ENCODE measurements at regions not wholly inside any gene's neighbourhood (a gene's known extent, or its start where the extent isn't known, plus 50 kb on each side); places are given as distances from the start of the nearest gene placed in this dataset.
"Not testable (repeated sequence)": the region's sequence is repeated elsewhere in the genome, so short reads cannot be mapped to it uniquely, and the experiment has no call there.

DNA sequence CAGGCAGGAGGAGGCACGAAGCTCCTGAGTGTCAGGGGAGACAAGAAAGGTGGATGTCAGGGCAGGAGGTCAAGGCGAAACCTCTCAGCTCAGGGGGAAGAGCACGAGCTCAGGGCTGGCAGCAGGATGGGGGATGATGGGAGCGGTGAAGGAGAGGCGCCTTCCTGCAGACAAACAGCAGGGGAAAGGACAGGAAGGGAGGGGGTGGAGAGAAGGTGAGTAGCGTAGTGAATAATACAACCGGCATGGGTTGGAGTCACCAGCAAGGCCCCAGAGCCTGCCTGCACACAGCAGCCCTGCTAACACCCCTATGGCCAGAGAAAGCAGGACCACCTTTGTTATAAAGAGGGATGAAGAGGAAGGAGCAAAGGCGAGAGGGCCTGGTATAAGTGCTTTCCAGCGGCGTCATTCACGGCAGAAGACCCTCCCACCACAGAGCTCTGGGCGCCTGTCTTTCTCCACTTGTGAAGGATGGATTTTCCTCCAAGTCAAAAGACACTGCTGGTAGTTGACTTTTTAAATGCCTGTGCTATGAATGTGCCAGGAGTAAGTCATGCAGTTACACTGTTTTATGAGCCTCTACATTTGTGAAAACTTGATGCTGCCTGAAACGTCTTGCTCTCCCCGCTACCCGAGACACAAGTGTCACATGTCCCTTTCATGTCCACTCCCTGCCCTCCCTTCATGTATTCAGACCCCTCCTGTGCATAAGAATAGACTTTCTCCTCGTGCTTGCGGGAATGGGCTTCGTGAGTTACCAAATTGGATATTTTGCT is 84.8 kb upstream of the IRX1 start:
- H3K27ac Mint-ChIP-seq, result no peak overlapping the region
- no peak overlapping the region for H3K4me3 Mint-ChIP-seq
- no peaks in the 10 kb centered on the region for H3K4me1 Mint-ChIP-seq
- no peaks in the 10 kb centered on the region for H3K36me3 Mint-ChIP-seq
- peaks cover 5% of the 10 kb centered on the region for H3K9me3 Mint-ChIP-seq
- H3K27me3 Mint-ChIP-seq, result no peaks in the 10 kb centered on the region

DNA sequence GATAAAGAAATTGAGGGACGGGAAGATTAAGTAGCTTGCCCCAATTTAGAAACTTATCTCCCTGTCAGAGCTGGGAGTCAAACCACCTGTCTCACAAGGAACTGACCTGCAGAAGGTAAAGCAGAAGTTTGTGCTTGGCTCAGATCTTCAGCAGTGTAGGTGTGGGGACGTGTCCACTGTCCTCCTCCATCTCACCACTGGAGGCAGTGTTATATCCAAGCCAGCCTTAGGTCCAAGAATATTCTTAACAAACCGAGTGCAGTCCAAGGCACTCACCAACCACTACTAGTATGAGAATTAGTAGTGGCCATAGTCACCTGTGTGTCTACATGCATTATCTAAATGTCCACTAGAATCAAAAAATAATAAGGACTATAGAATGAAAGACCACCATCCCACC is 86.3 kb upstream of the IRX1 start:
- H3K9me3 Mint-ChIP-seq, result peaks cover 5% of the 10 kb centered on the region
- no peaks in the 10 kb centered on the region for H3K36me3 Mint-ChIP-seq
- no peaks in the 10 kb centered on the region for H3K4me1 Mint-ChIP-seq
- no peaks in the 10 kb centered on the region for H3K27me3 Mint-ChIP-seq
- H3K27ac Mint-ChIP-seq, result no peak overlapping the region
- H3K4me3 Mint-ChIP-seq, result no peak overlapping the region

DNA sequence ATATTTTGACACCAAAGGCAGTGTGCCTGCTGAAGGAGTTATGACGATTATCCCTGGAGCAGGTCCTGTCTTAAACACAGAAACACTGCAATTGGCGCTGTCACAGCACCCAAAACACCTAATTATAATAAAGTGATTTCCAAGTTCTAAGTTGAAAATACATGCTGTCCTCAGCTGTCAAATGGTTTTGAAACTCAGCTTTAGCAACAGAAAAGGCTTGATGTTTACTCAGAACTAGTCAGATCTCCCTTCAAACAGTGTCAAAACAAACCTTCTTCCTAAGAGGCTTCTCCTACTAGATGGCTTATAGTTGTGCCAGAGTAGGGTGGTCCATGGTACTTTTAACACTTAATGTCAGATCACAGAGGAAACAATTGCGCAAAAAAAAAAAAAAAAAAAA is 87.2 kb upstream of the IRX1 start:
- Mint-ChIP-seq H3K27ac (no peak overlapping the region), H3K9me3 (peaks cover 5% of the 10 kb centered on the region), H3K27me3 (no peaks in the 10 kb centered on the region), H3K36me3 (no peaks in the 10 kb centered on the region), H3K4me1 (no peaks in the 10 kb centered on the region), H3K4me3 (no peak overlapping the region)

DNA sequence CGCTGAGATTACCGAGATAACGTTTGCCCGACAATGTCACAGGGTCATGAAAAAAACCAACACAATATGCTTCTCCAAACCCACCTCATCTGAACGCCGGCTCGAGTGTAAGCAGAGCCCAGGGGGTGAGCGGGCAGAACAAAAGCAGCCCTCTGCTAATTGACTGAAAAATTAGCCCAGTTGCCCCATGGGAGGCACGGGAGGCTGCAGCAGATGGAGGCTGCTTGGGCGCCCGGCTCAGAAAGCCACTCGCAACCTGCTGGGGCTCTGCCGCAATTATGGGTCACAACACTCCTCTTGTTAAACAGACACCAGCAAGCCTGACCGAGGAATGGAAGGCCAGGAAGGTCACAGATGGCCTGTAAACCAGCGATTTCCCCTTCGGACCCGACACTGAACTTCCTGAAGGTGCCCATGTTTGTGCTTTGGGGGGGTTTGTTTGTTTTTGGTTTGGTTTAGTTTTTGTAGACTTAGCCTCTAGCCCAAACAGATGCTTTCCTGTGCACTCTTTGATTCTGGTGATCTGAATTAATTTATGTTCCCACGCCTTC is 104.6 kb upstream of the IRX1 start:
- H3K9me3 Mint-ChIP-seq, result no peaks in the 10 kb centered on the region
- H3K27me3 Mint-ChIP-seq, result no peaks in the 10 kb centered on the region
- no peaks in the 10 kb centered on the region for H3K36me3 Mint-ChIP-seq
- H3K27ac Mint-ChIP-seq, result no peak overlapping the region
- H3K4me1 Mint-ChIP-seq, result no peaks in the 10 kb centered on the region
- H3K4me3 Mint-ChIP-seq, result no peak overlapping the region

DNA sequence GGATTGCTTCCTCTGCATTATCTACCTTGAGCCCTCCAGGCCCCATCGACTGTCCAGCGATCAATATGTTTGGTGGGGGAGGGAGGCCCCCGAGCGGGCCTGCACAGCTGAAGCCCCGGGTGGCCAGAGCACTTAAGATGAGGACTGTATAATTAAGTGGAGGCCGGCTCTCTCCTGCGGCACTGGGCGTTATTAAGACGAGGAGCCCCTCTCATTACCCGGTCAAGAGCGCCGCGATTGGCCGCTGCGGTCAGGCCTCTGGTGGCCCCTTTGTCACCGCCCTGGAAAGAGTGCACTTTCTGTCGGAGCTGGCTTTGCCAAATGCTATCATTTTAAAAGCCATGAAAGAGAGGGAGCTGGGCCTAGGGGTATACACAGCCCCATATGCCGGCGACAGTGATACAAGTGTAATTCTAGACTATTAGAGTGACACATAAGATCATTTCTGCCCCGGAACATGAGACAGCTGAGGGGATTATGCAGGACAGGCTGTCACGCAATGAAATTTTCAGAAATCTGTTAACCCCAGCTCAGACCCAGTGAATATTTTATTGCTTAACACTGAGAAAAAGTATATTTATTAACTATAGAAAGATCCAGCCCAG is 106.3 kb upstream of the IRX1 start:
- no peak overlapping the region for H3K4me3 Mint-ChIP-seq
- H3K4me1 Mint-ChIP-seq, result no peaks in the 10 kb centered on the region
- no peaks in the 10 kb centered on the region for H3K27me3 Mint-ChIP-seq
- no peaks in the 10 kb centered on the region for H3K36me3 Mint-ChIP-seq
- no peak overlapping the region for H3K27ac Mint-ChIP-seq
- no peaks in the 10 kb centered on the region for H3K9me3 Mint-ChIP-seq

DNA sequence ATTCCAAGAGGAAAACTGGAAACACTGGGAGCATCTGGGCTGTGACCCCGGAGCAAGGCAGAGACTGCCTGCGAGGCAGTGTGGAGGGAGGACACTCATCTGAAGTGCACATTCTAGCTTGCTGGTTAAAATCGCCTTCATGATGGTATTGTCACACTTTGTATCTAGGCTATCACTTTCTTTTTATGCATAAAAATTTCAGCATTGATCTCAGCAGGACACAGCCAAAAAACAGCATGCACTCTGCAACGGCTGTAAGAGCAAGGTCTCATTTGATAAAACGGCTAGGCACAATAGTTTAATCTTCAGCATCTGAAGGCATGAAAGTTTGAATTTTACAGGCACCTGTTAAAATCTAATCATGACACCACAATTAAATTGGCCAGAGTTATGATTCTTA is 110.8 kb upstream of the IRX1 start:
- no peak overlapping the region for H3K27ac Mint-ChIP-seq
- no peak overlapping the region for H3K4me3 Mint-ChIP-seq

DNA sequence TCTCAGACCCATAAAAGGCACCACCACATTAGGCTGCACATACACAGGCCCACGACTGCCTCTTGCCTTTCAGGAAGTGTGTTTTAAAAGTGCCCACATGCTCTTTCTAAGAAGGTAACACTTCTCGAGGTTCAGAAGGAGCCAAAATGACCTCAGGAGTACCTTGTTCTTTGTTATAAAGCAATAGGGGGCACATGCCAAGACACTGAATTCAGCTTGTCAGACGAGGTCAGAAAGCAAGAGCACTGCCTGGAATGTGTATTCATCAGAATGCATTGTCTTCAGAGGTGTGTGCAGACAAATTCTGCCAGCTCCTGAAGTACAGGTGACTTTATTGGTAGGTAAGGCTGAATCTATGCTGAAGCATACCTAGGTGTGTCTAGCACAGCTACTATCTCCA is 114.5 kb upstream of the IRX1 start:
- Mint-ChIP-seq H3K27ac (no peak overlapping the region), H3K4me3 (no peak overlapping the region), H3K9me3 (peaks cover 4% of the 10 kb centered on the region), H3K4me1 (no peaks in the 10 kb centered on the region), H3K36me3 (no peaks in the 10 kb centered on the region), H3K27me3 (no peaks in the 10 kb centered on the region)

More for the DNA sequence above, 110.8 kb upstream of the IRX1 start:
- no peaks in the 10 kb centered on the region for H3K27me3 Mint-ChIP-seq
- H3K4me1 Mint-ChIP-seq, result no peaks in the 10 kb centered on the region
- H3K36me3 Mint-ChIP-seq, result no peaks in the 10 kb centered on the region
- H3K9me3 Mint-ChIP-seq, result peaks cover 4% of the 10 kb centered on the region

DNA sequence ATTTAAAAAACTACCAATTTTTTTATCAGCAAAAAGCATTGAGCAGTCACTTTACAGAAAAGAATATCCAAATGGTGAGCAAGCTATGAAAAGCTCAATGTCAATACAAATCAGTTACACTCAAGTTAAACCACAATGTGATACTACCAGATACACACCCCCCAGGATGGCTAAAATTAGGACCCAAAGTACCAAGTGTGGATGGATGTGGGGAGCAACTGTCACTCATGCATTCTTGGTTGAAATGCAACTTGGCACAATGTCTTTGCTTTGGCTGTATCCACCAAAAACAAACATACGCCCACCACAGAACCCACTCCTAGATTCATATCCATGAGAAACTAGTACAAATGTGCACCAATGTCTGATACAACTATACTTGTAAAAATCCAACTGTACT is 120.0 kb upstream of the IRX1 start:
- no peak overlapping the region for H3K4me3 Mint-ChIP-seq
- peaks cover 6% of the 10 kb centered on the region for H3K9me3 Mint-ChIP-seq
- H3K27me3 Mint-ChIP-seq, result no peaks in the 10 kb centered on the region
- H3K27ac Mint-ChIP-seq, result no peak overlapping the region
- H3K36me3 Mint-ChIP-seq, result no peaks in the 10 kb centered on the region
- H3K4me1 Mint-ChIP-seq, result no peaks in the 10 kb centered on the region

DNA sequence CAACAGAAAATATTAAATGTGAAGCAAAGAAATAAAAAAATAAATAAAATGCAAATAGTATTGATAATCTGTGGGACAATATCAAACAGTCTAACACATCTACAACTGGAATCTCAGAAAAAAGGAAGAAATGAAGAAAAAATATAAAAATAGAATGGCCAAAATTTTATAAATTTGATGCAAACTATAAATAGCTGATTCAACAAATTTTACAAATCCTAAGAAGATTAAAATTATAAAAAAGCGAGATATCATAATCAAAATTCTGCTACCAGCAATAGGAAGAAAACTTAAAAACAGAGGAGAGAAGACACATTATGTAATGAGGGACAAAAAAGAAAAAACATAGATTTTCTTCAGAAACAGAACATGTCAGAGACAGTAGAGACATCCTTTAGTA is 129.2 kb upstream of the IRX1 start:
- Mint-ChIP-seq H3K4me3 (no peak overlapping the region), H3K27ac (no peak overlapping the region), H3K36me3 (no peaks in the 10 kb centered on the region), H3K4me1 (no peaks in the 10 kb centered on the region), H3K9me3 (peaks cover 7% of the 10 kb centered on the region), H3K27me3 (no peaks in the 10 kb centered on the region)

DNA sequence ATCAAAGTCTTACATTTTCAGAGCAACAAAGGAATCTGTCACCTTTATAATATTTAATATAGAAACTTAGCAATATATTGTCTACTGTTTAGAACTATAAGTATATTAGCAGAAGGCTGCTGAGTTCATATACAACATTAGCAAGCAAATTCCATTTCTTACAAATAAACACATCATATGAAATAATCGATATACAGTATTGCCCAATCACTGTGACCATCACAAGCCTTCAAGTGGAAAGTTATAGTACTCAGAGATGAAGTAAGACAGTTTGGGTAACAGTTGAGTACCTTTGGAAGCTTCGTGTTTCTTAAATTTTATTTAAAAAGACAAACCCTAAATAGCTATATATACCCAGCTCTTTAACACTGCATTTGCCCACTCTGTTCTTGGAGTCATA is 135.2 kb upstream of the IRX1 start:
- H3K9me3 Mint-ChIP-seq, result no peaks in the 10 kb centered on the region
- H3K36me3 Mint-ChIP-seq, result no peaks in the 10 kb centered on the region
- no peaks in the 10 kb centered on the region for H3K4me1 Mint-ChIP-seq
- H3K27ac Mint-ChIP-seq, result no peak overlapping the region
- no peaks in the 10 kb centered on the region for H3K27me3 Mint-ChIP-seq
- no peak overlapping the region for H3K4me3 Mint-ChIP-seq

DNA sequence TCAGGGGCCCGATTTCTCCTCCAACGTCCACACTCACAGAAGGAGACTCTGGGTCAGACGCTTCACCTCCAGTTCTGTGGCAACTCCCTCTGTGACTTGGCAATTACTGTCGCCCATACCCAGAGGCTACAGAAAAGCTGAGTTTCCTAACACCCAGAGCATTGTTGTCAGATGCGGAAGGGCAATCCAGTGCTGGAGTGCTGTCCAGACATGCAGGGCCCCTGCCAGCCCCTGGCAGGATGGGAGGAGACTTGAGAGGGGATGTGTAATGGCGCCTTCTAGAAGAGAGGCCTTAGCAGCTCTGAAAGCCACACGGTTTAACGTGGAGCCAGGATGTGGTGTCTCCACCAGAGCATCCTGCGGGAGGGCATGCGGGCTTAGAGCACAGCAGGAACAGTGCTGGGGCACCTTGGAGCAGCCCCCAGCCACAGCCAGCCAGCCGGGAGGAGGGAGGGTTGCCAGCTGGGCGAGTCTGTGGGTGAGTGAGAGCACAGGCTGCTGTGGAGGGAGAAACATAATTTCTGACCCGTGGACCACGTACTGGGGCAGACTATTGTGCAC is 139.4 kb upstream of the IRX1 start:
- no peak overlapping the region for H3K4me3 Mint-ChIP-seq
- H3K9me3 Mint-ChIP-seq, result no peaks in the 10 kb centered on the region
- no peaks in the 10 kb centered on the region for H3K27me3 Mint-ChIP-seq
- no peak overlapping the region for H3K27ac Mint-ChIP-seq
- no peaks in the 10 kb centered on the region for H3K36me3 Mint-ChIP-seq
- no peaks in the 10 kb centered on the region for H3K4me1 Mint-ChIP-seq

DNA sequence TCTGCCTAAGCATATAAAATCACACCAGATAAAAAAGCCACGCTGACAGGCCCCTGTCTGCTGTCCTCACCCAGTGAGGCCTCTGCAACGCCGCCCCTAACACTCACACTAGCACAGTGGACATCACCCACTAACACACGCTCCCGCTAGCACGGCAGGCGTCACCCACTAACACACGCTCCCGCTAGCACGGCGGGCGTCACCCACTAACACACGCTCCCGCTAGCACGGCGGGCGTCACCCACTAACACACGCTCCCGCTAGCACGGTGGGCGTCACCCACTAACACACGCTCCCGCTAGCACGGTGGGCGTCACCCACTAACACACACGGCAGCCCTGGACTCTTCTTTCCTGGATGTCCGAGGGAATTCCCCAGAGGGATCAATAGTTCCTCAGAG is 141.6 kb upstream of the IRX1 start:
- H3K36me3 Mint-ChIP-seq, H3K27me3 Mint-ChIP-seq, H3K27ac Mint-ChIP-seq, H3K4me1 Mint-ChIP-seq, H3K9me3 Mint-ChIP-seq, H3K4me3 Mint-ChIP-seq: not testable (repeated sequence)

DNA sequence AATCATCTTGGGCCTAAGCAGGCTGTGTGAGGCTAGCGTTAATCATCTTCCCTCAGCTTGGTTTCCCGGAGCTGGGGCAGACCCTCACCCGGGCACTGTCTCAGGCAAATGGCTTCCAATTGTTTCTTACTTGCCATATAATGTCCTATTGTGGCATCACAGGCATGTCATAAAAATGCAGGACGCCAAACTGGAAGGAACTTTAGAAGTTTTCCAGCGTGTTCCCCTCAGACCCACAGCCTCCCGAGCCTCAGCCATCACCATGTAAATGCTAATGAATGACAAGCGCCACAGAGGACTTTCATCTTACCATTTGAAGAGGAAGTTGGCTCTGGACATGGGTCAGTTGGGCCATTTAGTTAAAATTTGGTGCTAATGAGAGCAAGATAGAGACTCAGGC is 143.0 kb upstream of the IRX1 start:
- Mint-ChIP-seq H3K9me3 (no peaks in the 10 kb centered on the region), H3K27me3 (no peaks in the 10 kb centered on the region), H3K4me3 (no peak overlapping the region), H3K4me1 (no peaks in the 10 kb centered on the region), H3K27ac (no peak overlapping the region), H3K36me3 (no peaks in the 10 kb centered on the region)

DNA sequence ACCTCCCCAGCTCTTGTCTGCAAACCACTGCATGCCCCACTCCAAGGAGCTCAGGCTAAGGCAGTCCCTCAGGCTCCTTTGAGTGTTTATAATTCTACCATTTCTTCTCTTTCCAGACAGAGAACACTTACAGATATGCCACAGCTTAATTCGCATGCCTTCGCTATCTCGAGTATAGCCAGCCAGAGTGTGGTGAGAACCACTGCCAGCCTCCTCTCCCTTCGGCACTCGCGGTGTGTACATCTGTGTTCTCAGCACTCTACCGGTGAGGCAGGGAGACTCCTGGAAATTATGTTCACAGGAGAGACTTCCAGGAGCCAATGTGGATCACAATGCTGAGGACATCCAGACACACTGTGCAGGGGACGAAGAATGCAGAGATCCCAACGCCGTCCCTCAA is 143.7 kb upstream of the IRX1 start:
- no peak overlapping the region for H3K27ac Mint-ChIP-seq
- no peaks in the 10 kb centered on the region for H3K9me3 Mint-ChIP-seq
- no peak overlapping the region for H3K4me3 Mint-ChIP-seq
- H3K27me3 Mint-ChIP-seq, result no peaks in the 10 kb centered on the region
- H3K4me1 Mint-ChIP-seq, result no peaks in the 10 kb centered on the region
- no peaks in the 10 kb centered on the region for H3K36me3 Mint-ChIP-seq

DNA sequence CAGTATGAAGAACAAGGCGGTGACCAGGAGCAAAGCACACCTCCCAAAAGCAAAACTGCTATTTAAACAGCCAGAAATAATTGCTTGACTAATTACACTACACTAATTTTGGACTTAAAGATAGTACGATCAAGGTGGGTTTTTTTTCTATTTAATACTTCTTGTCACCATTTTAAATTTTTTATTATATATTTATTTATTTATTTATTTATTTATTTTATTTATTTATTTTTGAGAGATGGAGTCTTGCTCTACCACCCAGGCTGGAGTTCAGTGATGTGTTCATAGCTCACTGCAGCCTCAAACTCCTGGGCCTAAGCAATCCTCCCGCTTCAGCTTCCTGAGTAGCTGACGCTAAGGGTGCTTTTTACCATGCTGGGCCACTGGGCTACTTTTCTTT is 146.2 kb upstream of the IRX1 start:
- Mint-ChIP-seq H3K4me1 (no peaks in the 10 kb centered on the region), H3K9me3 (no peaks in the 10 kb centered on the region), H3K27me3 (no peaks in the 10 kb centered on the region), H3K36me3 (no peaks in the 10 kb centered on the region), H3K27ac (no peak overlapping the region), H3K4me3 (no peak overlapping the region)

DNA sequence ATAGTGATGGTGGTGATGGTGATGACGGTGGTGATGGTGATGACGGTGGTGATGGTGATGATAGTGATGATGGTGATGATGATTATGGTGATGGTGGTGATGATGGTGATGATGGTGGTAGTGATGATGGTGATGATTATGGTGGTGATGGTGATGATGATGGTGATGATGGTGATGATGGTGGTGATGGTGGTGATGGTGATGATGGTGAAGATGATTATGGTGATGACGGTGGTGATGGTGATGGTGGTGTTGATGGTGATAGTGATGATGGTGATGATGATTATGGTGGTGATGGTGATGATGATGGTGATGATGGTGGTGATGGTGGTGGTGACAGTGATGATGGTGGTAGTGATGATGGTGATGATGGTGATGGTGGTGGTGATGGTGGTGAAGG is 149.2 kb upstream of the IRX1 start:
- Mint-ChIP-seq H3K36me3 (no peaks in the 10 kb centered on the region), H3K27ac (no peak overlapping the region), H3K9me3 (no peaks in the 10 kb centered on the region), H3K27me3 (no peaks in the 10 kb centered on the region), H3K4me1 (no peaks in the 10 kb centered on the region), H3K4me3 (no peak overlapping the region)

Measured in activated naive CD4-positive, alpha-beta T cell treated with anti-CD3 and anti-CD28 coated beads, Interleukin-2, amount 50 U/mL, for 24 hours (primary cell).